HK-2 (cell line): ENCODE measurements at regions not wholly inside any gene's neighbourhood (a gene's known extent, or its start where the extent isn't known, plus 50 kb on each side); places are given as distances from the start of the nearest gene placed in this dataset.
"Not testable (repeated sequence)": the region's sequence is repeated elsewhere in the genome, so short reads cannot be mapped to it uniquely, and the experiment has no call there.

Experiments
- DNase-seq: peaks from one replicate; pipeline ENCODE4 v3.0.0-alpha.2; 2018; ENCODE audit not compliant: unreplicated experiment

- no peak for DNase-seq
These were observed 379.0 kb upstream of the GOT2 start for GRCh38 chr16:59113004-59113670.

- no peak for DNase-seq
These were observed 377.2 kb upstream of the GOT2 start for GRCh38 chr16:59111280-59111679.

GRCh38 chr16:59108374-59108773 is 374.3 kb upstream of the GOT2 start:
- DNase-seq, result no peak

GRCh38 chr16:59096682-59097081 is 362.6 kb upstream of the GOT2 start:
- DNase-seq, result not testable (repeated sequence)

- DNase-seq, result no peak
These were observed 356.4 kb upstream of the GOT2 start for GRCh38 chr16:59090541-59090940.

GRCh38 chr16:59088431-59088830 is 354.3 kb upstream of the GOT2 start:
- DNase-seq, result no peak

- DNase-seq, result no peak
These were observed 353.5 kb upstream of the GOT2 start for GRCh38 chr16:59087641-59088040.

GRCh38 chr16:59067205-59067604 is 333.1 kb upstream of the GOT2 start:
- no peak for DNase-seq

- no peak for DNase-seq
These were observed 326.1 kb upstream of the GOT2 start for GRCh38 chr16:59060207-59060606.

- no peak for DNase-seq
These were observed 324.1 kb upstream of the GOT2 start for GRCh38 chr16:59058250-59058649.

GRCh38 chr16:59053911-59054310 is 319.8 kb upstream of the GOT2 start:
- no peak for DNase-seq

- DNase-seq, result no peak
These were observed 318.1 kb upstream of the GOT2 start for GRCh38 chr16:59052231-59052630.

GRCh38 chr16:59048876-59049275 is 314.8 kb upstream of the GOT2 start:
- DNase-seq, result no peak

GRCh38 chr16:59047114-59047513 is 313.0 kb upstream of the GOT2 start:
- no peak for DNase-seq

GRCh38 chr16:59046335-59046734 is 312.2 kb upstream of the GOT2 start:
- DNase-seq, result no peak

GRCh38 chr16:59045501-59045900 is 311.4 kb upstream of the GOT2 start:
- DNase-seq, result no peak

- DNase-seq, result no peak
These were observed 310.5 kb upstream of the GOT2 start for GRCh38 chr16:59044616-59045015.

GRCh38 chr16:59042301-59042700 is 308.2 kb upstream of the GOT2 start:
- DNase-seq, result no peak

- no peak for DNase-seq
These were observed 305.1 kb upstream of the GOT2 start for GRCh38 chr16:59039066-59039720.

GRCh38 chr16:59030923-59031485 is 296.9 kb upstream of the GOT2 start:
- no peak for DNase-seq

GRCh38 chr16:59021751-59022150 is 287.6 kb upstream of the GOT2 start:
- no peak for DNase-seq

GRCh38 chr16:59013930-59014329 is 279.8 kb upstream of the GOT2 start:
- no peak for DNase-seq

- DNase-seq, result no peak
These were observed 265.6 kb upstream of the GOT2 start for GRCh38 chr16:58999762-59000161.
